GM21423 (cell line): ENCODE measurements at regions not wholly inside any gene's neighbourhood (a gene's known extent, or its start where the extent isn't known, plus 50 kb on each side); places are given as distances from the start of the nearest gene placed in this dataset.

Source experiments
- ATAC-seq: cut with Tn5 transposase; IDR thresholded peaks from one replicate; pipeline ENCODE4 v1.9.1; 2021; ENCODE audit warnings: mild to moderate bottlenecking, moderate library complexity; ENCODE audit not compliant: unreplicated experiment

DNA sequence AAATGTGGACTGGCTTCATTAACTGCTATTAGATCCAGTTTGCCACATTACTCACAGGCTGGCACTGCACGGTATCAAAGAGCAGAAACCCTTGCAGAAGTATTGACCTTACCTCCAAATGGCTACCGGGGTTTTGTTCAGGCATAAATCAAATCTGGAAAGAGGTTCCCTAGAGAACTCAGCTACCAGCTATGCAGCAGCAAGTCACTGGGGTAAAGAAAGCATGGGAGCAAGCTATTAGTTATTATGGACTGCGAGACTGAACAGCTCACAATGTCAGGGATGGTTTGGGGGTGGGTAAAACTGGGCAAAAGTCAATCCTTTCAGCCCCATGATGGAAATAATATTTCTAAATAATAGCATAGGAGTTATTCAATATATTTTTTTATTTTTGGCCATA lies 128.1 kb downstream of the FANCF start:
- ATAC-seq = no peak

DNA sequence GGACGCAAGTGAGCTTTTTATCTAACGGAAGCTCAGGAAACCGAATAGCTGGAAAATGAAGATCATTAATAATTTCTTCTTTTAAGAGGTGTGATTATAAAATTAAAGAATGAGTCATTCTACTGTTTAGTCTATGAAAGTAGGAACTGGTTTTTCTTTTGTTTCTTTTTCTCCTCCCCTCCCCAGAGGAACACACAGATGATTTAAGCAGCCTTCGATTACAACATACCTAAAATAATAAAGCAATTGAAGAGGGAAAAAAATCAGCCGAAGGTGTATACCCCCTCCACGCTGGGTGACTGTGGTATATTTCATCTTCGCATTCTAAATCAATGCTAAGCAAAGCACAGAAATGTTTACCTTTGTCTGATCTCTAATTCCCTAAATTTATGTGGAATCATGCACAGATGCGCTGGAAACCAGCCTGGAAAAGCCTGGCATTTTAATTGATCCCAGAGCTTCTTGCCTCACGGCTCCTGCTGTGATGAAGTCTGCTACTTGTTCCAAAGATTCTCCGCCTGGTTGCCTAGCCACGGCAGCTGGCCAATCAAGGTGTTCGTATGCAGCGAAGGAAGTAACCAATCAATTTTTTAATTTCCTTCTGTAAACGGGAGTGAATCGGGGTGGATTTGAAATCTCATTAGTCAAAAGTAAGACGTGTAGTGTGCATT lies 133.9 kb downstream of the FANCF start:
- no peak for ATAC-seq

DNA sequence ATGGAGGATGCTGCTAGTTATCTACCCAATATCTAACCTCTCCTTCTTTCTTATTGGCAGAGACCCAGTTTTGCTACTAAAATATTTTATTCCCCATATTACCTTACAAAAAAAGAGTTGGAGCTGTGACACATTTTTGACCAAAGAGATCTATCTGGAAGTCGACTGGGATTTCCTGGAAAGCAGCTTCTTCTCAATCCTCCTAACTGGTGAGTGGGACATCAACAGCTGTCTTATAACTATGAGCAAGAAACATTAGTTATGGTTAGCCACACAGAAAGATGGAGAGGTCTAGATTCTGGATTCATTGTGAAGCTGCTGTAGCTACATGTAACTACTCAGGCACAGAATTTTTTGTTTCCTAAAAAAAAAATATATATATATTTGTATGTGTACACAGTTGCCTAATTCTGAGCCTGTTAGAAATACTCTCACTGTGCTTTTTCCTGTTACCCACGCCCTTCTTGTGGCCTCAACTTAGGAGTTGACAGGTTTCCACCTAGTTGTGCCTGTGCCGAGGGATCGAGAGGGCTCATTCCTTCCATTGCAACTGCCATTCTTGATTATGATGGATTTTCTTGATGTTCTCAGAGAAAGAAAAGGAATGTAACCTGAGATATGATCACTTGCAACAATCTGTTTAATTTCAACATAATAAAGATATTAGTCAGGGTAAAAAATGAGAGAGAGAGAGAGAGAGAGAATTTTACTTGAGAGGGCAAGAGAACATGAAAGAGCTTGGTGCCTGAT lies 142.0 kb downstream of the SLC17A6 start:
- no peak for ATAC-seq

DNA sequence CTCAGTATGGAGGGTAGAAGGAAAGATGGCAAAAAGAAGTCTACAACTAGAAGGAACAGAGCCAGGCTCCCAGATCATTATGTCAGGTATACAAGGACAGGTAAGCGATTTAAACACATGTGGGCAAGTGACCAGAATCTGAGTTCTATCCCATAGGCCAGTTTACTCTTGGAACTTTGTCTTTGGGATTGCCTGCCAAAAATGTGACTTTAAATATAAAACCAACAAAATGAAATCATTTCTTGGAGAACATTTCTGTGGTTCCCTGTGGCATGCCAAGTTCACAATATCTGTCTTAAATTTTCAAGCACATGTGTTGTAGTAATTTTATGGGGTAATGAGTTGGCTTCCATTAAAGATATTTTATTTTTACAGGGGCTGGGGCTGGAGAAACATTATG lies 141.0 kb downstream of the SLC17A6 start:
- no peak for ATAC-seq

DNA sequence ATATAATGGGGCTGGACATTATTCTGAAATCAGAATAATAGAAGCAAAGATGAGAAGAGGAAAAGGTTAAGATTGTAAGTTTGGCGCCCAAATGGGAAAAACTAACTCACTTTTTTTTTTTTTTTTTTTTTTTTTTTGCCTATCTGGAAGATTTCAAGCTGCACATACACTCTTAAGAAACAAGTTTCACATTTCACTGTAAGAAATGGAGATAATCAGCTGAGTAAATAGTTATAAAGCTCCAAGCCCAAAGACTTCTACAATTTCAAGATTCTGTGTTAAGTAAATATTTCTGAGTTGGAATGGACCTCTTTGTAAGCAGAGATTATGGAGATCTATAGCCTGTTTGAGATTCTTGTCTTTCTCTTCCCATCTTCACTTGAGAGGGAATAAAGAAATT lies 140.0 kb downstream of the SLC17A6 start:
- ATAC-seq = no peak

DNA sequence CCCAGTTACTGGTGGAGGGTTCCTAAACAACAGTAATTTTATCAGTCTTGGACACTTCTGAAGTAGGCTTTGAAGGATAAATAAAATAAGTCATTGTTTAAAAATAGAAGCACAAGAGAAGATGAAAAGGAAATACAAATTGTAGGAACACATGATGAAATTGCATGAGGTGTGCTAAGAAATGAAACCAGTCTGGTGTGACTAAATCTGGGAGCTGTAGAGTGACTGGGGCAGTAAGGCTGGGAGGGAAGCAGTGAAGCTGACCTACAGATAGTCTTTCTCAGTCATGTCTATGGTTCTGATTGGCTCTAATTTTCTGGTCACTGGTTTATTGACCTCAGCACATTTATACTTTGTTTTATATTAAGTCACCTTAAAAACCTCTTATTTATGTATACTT lies 139.1 kb downstream of the SLC17A6 start:
- no peak for ATAC-seq

DNA sequence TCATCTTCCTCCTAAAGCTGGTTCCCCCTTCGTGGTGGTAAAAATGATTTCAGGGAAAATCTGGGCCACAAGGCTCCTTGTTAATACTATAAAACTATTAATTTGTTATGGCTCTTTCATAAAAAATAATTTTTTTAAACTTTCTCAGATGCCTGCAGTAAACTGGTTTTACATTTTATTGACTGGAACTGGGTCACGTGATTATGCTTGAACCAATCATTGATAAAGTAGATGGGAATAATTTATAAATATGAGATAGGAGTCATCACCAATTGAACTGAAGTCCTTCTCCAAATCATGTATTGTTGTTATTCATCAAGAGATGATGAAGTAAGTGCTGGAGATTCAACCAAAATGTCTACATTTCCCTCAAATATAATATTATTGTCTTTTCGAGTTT lies 138.4 kb downstream of the SLC17A6 start:
- ATAC-seq = no peak

DNA sequence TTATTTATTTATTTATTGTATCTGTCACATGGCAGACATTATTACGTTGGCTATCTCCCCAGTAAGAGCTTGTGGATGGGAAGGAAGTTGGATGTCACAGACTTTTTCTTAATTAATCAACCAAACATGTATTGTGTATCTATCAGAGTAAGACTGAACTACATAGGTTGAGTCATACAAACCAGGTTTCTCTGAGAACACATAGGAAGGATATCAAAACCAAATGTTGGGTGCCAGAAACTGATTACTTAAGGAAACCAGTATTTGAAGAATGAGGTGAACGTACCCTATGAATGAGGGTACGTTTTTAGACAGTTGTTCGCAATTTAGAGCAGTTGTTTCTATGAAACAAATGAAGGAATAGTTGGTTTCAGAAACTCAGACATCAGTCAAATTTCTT lies 136.4 kb downstream of the SLC17A6 start:
- no peak for ATAC-seq

DNA sequence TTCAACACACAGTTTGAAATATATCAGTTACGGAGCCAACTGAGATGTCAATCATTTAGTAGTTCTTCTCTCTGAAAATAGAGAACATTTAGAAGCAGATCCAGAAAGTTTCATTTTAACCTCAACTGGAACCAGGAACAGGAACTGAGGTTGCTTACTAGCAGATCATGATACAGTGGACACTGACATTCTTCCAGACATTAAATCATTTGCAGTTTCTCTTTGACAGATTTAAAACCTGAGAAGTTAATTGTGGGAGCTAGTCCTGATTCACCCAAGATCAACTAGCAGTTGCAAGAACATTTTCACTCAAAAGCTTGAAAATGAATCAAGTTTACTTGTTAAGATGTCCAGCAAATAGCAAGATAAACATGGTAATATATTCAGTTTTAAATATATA lies 135.4 kb downstream of the SLC17A6 start:
- ATAC-seq = no peak

DNA sequence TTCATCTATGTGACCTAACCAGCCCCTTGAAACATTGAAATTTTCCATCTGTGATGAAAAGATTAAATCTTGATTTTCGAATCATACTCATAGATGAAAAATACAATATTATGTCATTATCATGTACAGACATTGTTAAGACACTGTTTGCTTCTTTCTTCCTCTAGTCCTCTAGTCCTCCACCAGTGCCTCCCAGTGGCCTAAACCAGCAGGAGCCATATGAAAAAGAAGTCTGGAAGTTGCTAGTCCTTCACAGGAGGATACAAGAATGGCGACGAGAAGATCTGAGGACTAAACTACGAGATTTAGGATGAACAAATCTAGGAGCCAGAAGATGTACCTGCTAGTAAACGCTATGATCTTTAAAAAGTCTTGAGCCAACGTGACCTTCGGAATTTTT lies 134.1 kb downstream of the SLC17A6 start:
- ATAC-seq = no peak

DNA sequence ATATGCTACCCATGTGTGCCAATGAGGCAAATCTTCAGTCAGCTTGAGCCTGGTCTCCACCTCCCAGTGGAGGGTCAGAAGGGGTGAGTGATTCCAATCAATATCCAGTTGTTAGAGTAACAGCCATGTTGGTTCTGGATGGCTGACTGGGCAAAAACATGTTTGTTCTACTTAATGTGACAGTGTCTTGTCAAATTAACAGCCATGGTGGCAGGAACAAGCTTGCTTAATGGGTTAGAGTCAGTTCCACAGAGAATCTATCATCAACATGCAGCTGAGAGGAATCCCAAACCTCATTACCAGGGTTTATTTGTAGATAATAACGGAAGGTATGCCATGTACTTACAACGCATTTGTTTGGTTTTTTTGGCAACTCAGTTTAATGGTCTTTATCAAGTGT lies 133.2 kb downstream of the SLC17A6 start:
- ATAC-seq = no peak

DNA sequence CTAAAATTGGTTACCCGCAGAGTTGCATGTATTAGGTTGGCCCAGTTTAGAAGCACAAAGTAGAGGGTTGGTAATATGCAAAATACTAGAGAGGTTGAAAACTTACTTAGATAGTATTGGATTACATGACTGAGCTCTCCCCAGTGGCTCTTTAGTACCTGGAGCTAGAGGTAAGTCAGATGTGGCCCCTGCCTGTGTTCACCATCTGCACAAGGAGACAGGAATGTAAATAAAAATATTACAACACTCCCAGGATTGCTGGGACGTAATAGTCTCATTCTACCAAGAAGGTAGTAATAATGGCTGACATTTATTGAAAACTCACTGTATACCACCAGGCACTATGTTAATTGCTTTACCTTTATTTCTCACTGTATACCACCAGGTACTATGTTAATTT lies 129.6 kb downstream of the SLC17A6 start:
- ATAC-seq = no peak

DNA sequence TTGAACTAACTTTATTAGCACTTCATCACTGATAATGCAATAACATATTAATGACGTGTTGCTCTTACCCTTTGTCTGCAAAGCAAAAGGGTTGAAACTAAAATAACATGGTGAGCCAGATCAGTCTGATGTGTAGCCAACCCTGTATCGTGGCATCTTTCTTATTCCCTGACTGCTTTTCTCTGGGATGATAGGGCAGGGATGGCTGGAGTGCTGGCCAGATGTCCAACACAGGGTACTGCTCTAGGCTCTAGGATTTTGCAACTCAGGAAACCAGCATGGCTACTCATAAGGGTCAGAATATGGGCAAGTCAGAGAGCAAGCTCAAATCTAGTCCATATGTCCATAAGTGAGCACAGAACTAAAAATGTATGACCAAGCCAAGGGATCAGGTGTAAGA lies 129.1 kb downstream of the SLC17A6 start:
- ATAC-seq = no peak

DNA sequence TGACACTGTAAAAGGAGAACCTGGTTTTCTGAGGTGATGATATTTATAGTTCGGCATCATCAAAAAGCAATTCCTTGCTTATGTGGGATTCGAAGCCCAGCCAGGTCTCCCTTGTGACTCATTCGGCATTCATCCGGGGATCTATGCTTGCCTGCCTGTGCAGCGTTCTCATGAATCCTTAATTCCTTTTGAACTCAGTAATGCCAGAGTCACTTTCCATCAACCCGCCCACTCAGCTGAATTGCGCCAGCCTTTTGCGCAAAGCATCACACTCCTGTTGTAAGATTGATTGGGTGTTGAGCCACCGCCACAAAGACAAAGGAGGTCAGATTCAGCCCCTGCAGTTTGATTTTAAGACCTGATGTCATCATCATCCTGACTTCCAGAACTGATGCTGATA lies 128.6 kb downstream of the SLC17A6 start:
- ATAC-seq = no peak

DNA sequence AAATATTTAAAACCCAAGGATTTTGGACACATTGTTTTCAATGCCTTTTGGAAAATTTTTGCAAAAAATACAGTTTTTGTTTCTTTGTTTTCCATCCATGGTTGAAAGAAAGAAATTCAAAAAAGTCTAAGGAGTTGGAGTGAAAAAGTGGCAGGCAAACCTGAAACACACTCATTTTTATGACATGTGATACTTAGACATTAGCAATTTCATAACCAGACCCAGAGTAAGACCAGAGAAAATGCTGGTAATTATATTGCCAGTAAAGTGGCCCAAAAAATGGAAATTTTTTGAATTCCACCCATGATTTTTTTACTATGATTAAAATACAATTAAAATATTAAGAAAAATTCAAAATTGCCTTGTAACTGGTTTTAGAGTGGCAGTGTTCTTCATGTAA lies 128.2 kb downstream of the SLC17A6 start:
- no peak for ATAC-seq

DNA sequence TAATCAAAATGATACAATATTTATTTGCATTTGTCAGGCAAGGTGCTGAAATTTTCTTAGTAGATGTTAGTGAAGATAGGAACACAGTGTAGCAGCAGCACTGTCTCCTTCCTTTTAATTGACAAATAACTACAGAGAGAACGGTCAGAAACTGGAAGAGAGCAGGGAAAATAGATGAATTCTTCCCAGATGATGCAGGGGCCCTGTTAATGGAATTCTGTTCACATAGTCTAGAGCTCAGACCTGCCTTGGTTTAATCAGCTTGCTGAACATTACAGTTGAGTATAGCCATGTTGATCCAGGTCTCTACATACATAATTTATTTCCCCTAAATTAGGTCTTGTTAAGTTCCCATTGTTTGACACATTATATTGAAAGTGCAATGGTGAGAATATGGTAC lies 127.4 kb downstream of the SLC17A6 start:
- no peak for ATAC-seq

DNA sequence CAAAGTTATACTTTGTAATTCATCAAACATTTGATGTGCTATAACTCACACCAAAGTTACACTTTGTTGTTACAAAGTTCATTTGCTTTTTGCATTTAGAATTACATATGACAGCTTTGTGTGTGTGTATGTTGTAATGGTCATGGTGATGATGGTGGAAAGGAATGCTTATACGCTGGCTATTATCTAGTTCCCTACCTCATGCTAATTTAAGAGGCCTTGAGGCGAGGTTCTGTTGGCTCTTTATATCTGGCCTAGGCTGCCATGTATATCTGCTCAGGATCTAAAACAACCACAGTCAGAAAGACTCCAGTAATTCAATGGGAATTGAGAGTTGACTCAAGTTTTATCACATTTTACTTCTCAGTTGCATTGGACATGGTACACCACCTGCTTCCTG lies 123.4 kb downstream of the SLC17A6 start:
- ATAC-seq = no peak

DNA sequence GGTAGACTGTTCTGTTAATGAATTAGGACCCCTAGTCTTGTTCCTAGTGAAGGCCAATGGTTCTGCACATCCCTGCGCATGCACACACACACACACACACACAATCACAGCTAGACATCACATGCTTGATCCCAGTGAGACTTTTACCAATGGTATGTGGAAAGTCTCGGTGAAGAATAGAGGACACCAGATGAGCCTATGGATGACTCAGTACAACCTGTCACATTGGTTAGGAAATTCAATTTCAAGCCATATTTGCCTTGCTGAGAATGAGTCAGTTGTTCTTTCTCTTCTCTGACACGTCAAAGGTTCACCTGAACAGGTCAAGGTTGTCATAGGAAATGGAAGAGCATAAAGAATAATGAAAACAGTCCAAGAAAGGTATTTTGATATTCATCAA lies 122.0 kb downstream of the SLC17A6 start:
- ATAC-seq = no peak

DNA sequence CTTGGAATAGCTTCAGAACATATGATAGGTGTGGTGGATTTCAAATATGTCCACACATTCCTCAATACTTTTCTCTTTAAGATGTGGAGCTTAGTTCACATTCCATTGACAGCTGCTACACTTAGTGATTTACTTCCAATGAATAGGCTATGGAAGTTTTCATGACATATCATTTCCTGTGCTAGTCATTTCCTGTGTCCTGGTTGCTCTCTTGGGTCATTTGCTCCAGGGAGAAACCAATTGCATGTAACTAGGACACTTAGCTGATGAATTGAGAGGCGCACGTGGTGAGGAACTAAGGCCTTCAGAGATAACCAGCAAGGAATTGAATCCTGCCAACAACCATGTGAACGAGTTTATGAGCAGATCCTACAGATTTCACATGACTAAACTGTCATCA lies 120.9 kb downstream of the SLC17A6 start:
- ATAC-seq = no peak

DNA sequence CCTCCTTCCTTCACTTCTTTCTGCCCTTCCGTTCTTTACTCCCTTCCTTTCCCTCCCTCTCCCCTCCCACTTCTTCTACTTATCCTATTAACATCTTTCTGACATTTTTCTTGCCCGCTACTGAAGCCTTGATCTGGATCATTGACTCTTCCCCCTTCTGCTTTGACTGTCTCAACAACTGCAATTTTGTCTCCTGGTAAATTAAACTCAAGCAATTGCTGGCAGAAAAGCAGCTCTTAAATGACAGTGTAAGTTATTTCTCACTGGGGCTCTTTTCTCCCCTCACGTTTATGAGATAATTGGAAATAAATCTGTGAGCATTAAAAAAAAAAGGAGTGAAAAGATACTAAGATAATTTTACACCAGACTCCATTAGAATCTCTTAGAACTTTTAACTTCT lies 120.0 kb downstream of the SLC17A6 start:
- no peak for ATAC-seq

DNA sequence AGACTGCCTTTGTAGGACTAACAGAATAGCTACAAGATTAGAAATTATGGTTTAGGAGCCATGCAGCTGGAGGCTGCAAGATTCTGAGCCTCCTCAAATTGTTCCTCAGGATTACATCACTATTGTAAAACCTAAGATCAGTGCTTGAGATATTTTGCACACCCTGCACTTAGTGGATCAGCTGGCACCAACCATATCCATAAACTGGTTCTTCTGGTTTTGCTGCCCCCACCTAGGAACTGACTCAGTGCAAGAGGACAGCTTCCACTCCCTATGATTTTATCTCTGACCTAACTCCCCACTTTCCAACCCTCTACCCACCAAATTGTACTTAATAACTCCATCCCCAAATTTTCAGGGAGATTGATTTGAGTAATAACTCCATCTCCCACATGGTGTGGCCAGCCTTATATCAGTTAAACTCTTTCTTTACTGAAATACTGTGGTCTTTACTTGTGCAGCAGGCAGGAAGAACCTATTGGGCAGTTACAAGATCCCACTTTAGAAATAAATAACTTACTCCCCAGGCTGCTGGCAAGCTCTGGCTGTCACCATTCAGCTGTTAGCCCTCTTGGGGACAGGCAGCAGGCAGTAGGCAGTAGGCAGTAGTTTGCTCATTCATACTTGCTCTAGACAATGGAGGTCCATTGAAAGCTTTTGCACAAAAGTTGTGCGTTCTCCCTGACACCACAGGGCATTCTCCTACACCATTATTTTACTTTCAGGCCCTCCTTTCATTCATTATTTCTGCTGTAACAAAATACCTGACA lies 119.0 kb downstream of the SLC17A6 start:
- no peak for ATAC-seq

DNA sequence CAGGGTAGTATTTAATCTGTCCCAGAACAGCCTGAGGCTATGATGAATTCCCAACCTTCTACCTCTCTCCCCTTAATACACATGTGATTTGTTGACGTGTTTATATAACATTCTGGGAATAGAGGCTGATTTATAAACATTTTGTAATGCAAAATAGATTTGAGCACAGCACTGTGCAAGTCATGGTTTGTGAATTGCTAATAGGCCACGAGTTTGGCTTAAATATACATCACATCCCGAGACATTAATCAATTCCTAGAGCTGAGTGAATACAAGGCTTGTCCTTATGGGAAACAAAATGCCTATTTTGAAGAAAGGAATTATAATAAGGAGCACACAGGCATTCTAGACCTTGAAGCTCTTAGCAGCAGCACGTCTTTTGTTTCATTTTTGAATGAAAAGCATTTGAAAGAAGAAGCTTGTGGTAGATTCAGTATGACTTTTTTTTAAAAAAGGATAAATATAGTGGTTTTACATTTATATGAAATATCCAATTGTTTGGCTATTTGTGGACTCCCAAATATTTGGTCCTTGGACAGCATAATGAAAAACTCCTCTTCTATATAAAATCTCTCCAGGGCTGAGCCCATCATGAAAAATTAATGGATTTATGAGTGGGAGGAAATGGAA lies 116.4 kb downstream of the SLC17A6 start:
- no peak for ATAC-seq
